ENCODE measurements at regions not wholly inside any gene's neighbourhood (a gene's known extent, or its start where the extent isn't known, plus 50 kb on each side); places are given as distances from the start of the nearest gene placed in this dataset.

DNA sequence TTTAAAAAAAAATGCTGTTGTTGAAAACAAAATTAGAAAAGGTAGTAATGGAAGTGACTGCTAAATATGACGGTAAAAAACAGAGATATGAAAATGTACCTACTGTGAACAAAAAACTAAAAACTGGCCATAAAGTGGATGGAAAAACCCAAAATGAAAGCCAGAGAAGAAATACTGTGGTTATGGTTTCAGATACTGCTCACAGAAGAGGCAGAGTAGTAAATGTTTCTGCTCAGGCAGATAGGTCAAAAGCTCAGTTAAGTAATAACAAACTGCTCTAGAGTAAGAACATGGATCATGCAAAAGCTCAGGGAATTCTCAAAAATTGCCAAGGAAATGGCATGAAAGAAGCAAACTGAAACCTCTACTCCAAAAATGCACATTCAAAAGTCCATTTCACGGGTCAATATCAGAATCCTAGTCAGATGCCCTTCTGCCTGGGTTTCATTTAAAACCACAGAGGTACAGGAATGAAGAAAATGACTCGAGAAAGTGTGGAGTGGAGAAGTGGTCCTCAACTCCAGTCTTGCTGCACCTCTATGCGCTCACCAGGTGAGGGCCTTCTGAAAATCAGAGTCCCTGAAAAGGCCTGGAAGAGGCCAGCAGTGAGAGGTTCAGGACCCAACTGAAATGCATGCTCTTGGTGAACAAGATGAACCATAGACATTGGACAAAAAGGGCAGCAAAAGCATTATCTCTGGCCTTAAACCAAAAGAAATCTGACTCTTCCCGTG, 315.0 kb upstream of the SPRY2 start:
- H3K27ac ChIP-seq (ENCODE audit: low read depth, low read length) = no peak overlapping the region
- no peaks in the 10 kb centered on the region for H3K4me1 ChIP-seq (ENCODE audit: control insufficient read depth in 3 of 3, insufficient read depth in 3 of 3, low read length in 3 of 3)
- H3K9ac ChIP-seq (ENCODE audit: low read depth in 1 of 3, low read length in 3 of 3) = no peak overlapping the region
- H3K36me3 ChIP-seq (ENCODE audit: control insufficient read depth in 3 of 3, insufficient read depth in 3 of 3, low read length in 3 of 3) = no peaks in the 10 kb centered on the region
- no peaks in the 10 kb centered on the region for H3K9me3 ChIP-seq (ENCODE audit: control insufficient read depth in 3 of 3, low read length in 3 of 3)
- H3K4me3 ChIP-seq (ENCODE audit: low read length in 3 of 3) = no peak overlapping the region
- no peaks in the 10 kb centered on the region for H3K27me3 ChIP-seq (ENCODE audit: control insufficient read depth in 3 of 3, insufficient read depth in 3 of 3, low read length in 3 of 3)

DNA sequence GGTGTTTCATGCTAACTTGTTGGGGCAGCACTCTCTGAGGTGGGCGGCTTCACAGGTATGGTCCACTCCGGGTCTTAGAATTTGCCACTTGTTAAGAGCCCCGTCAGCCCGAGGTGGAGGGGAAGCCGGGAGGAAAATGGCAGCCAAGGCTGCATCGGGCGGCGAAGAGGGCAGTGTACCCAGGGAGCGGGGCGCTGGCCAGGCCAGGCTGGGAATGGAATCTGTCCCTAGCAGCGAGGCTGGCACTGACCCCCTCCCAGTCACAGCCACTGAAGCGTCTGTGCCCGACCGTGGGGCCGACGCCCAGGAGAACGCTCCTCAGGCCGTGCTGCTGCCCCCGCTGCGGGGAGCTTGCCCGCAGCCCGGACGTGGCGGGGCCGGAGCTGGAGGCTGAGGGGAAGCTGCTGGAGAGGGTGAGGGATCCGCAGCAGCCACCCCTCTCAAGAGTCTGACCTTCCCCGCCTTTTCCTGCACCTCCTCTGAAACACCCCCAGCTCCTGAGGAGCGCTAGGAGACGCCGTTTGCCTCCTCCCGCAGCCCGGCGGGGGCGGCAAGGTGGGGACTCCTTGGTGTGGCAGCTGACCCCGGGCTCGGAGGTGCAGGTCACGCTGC, 313.8 kb upstream of the SPRY2 start:
- Histone ChIP-seq H3K9ac (ENCODE audit: low read depth in 1 of 3, low read length in 3 of 3) (no peak overlapping the region), H3K4me3 (ENCODE audit: low read length in 3 of 3) (no peak overlapping the region), H3K27ac (ENCODE audit: low read depth, low read length) (no peak overlapping the region), H3K36me3 (ENCODE audit: control insufficient read depth in 3 of 3, insufficient read depth in 3 of 3, low read length in 3 of 3) (no peaks in the 10 kb centered on the region), H3K4me1 (ENCODE audit: control insufficient read depth in 3 of 3, insufficient read depth in 3 of 3, low read length in 3 of 3) (no peaks in the 10 kb centered on the region), H3K9me3 (ENCODE audit: control insufficient read depth in 3 of 3, low read length in 3 of 3) (no peaks in the 10 kb centered on the region), H3K27me3 (ENCODE audit: control insufficient read depth in 3 of 3, insufficient read depth in 3 of 3, low read length in 3 of 3) (no peaks in the 10 kb centered on the region)

DNA sequence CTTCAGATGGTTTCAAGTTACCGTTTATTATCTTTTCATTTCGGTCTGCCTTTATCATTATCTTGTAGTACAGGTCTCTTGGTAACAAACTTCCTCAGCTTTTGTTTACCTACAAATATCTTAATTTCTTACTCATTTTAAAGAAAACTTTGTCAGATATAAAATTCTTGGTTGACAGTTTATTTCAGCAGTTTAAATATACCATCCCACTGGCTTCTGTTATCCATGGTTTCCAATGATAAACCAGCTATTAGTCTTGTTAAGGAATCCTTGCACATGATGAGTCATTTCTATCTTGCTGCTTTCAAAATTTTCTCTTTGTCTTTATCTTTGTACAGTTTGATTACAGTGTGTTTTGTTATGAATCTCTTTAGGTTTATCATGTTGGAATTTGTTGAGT, 308.3 kb upstream of the SPRY2 start:
- Histone ChIP-seq H3K4me1 (ENCODE audit: control insufficient read depth in 3 of 3, insufficient read depth in 3 of 3, low read length in 3 of 3) (no peaks in the 10 kb centered on the region), H3K27ac (ENCODE audit: low read depth, low read length) (no peak overlapping the region), H3K9me3 (ENCODE audit: control insufficient read depth in 3 of 3, low read length in 3 of 3) (no peaks in the 10 kb centered on the region), H3K36me3 (ENCODE audit: control insufficient read depth in 3 of 3, insufficient read depth in 3 of 3, low read length in 3 of 3) (no peaks in the 10 kb centered on the region), H3K9ac (ENCODE audit: low read depth in 1 of 3, low read length in 3 of 3) (no peak overlapping the region), H3K4me3 (ENCODE audit: low read length in 3 of 3) (no peak overlapping the region), H3K27me3 (ENCODE audit: control insufficient read depth in 3 of 3, insufficient read depth in 3 of 3, low read length in 3 of 3) (no peaks in the 10 kb centered on the region)

GRCh38 chr13:80642641-80643040, 301.7 kb upstream of the SPRY2 start:
- H3K4me1 ChIP-seq (ENCODE audit: control insufficient read depth in 3 of 3, insufficient read depth in 3 of 3, low read length in 3 of 3) = no peaks in the 10 kb centered on the region
- no peaks in the 10 kb centered on the region for H3K27me3 ChIP-seq (ENCODE audit: control insufficient read depth in 3 of 3, insufficient read depth in 3 of 3, low read length in 3 of 3)
- no peaks in the 10 kb centered on the region for H3K36me3 ChIP-seq (ENCODE audit: control insufficient read depth in 3 of 3, insufficient read depth in 3 of 3, low read length in 3 of 3)
- no peak overlapping the region for H3K9ac ChIP-seq (ENCODE audit: low read depth in 1 of 3, low read length in 3 of 3)
- H3K9me3 ChIP-seq (ENCODE audit: control insufficient read depth in 3 of 3, low read length in 3 of 3) = no peaks in the 10 kb centered on the region
- no peak overlapping the region for H3K27ac ChIP-seq (ENCODE audit: low read depth, low read length)
- no peak overlapping the region for H3K4me3 ChIP-seq (ENCODE audit: low read length in 3 of 3)

GRCh38 chr13:80633251-80633650, 292.3 kb upstream of the SPRY2 start:
- Histone ChIP-seq H3K9me3 (ENCODE audit: control insufficient read depth in 3 of 3, low read length in 3 of 3) (no peaks in the 10 kb centered on the region), H3K27ac (ENCODE audit: low read depth, low read length) (no peak overlapping the region), H3K9ac (ENCODE audit: low read depth in 1 of 3, low read length in 3 of 3) (no peak overlapping the region), H3K27me3 (ENCODE audit: control insufficient read depth in 3 of 3, insufficient read depth in 3 of 3, low read length in 3 of 3) (no peaks in the 10 kb centered on the region), H3K36me3 (ENCODE audit: control insufficient read depth in 3 of 3, insufficient read depth in 3 of 3, low read length in 3 of 3) (no peaks in the 10 kb centered on the region), H3K4me3 (ENCODE audit: low read length in 3 of 3) (no peak overlapping the region), H3K4me1 (ENCODE audit: control insufficient read depth in 3 of 3, insufficient read depth in 3 of 3, low read length in 3 of 3) (no peaks in the 10 kb centered on the region)

- H3K36me3 ChIP-seq (ENCODE audit: control insufficient read depth in 3 of 3, insufficient read depth in 3 of 3, low read length in 3 of 3) = no peaks in the 10 kb centered on the region
- H3K9me3 ChIP-seq (ENCODE audit: control insufficient read depth in 3 of 3, low read length in 3 of 3) = no peaks in the 10 kb centered on the region
- no peak overlapping the region for H3K27ac ChIP-seq (ENCODE audit: low read depth, low read length)
Observed at GRCh38 chr13:80630685-80631121, 289.8 kb upstream of the SPRY2 start.

GRCh38 chr13:80618781-80619180, 277.9 kb upstream of the SPRY2 start:
- Histone ChIP-seq H3K27me3 (ENCODE audit: control insufficient read depth in 3 of 3, insufficient read depth in 3 of 3, low read length in 3 of 3) (no peaks in the 10 kb centered on the region), H3K27ac (ENCODE audit: low read depth, low read length) (no peak overlapping the region), H3K9me3 (ENCODE audit: control insufficient read depth in 3 of 3, low read length in 3 of 3) (no peaks in the 10 kb centered on the region), H3K4me1 (ENCODE audit: control insufficient read depth in 3 of 3, insufficient read depth in 3 of 3, low read length in 3 of 3) (no peaks in the 10 kb centered on the region), H3K9ac (ENCODE audit: low read depth in 1 of 3, low read length in 3 of 3) (no peak overlapping the region), H3K36me3 (ENCODE audit: control insufficient read depth in 3 of 3, insufficient read depth in 3 of 3, low read length in 3 of 3) (no peaks in the 10 kb centered on the region), H3K4me3 (ENCODE audit: low read length in 3 of 3) (no peak overlapping the region)

More at GRCh38 chr13:80630685-80631121, 289.8 kb upstream of the SPRY2 start:
- Histone ChIP-seq H3K27me3 (ENCODE audit: control insufficient read depth in 3 of 3, insufficient read depth in 3 of 3, low read length in 3 of 3) (no peaks in the 10 kb centered on the region), H3K4me3 (ENCODE audit: low read length in 3 of 3) (no peak overlapping the region), H3K9ac (ENCODE audit: low read depth in 1 of 3, low read length in 3 of 3) (no peak overlapping the region), H3K4me1 (ENCODE audit: control insufficient read depth in 3 of 3, insufficient read depth in 3 of 3, low read length in 3 of 3) (no peaks in the 10 kb centered on the region)

GRCh38 chr13:80612804-80613203, 271.9 kb upstream of the SPRY2 start:
- Histone ChIP-seq H3K36me3 (ENCODE audit: control insufficient read depth in 3 of 3, insufficient read depth in 3 of 3, low read length in 3 of 3) (no peaks in the 10 kb centered on the region), H3K4me3 (ENCODE audit: low read length in 3 of 3) (no peak overlapping the region), H3K4me1 (ENCODE audit: control insufficient read depth in 3 of 3, insufficient read depth in 3 of 3, low read length in 3 of 3) (no peaks in the 10 kb centered on the region), H3K9me3 (ENCODE audit: control insufficient read depth in 3 of 3, low read length in 3 of 3) (no peaks in the 10 kb centered on the region), H3K27me3 (ENCODE audit: control insufficient read depth in 3 of 3, insufficient read depth in 3 of 3, low read length in 3 of 3) (no peaks in the 10 kb centered on the region), H3K27ac (ENCODE audit: low read depth, low read length) (no peak overlapping the region), H3K9ac (ENCODE audit: low read depth in 1 of 3, low read length in 3 of 3) (no peak overlapping the region)

GRCh38 chr13:80611310-80611709, 270.4 kb upstream of the SPRY2 start:
- no peak overlapping the region for H3K27ac ChIP-seq (ENCODE audit: low read depth, low read length)
- H3K9ac ChIP-seq (ENCODE audit: low read depth in 1 of 3, low read length in 3 of 3) = no peak overlapping the region
- no peaks in the 10 kb centered on the region for H3K4me1 ChIP-seq (ENCODE audit: control insufficient read depth in 3 of 3, insufficient read depth in 3 of 3, low read length in 3 of 3)
- H3K9me3 ChIP-seq (ENCODE audit: control insufficient read depth in 3 of 3, low read length in 3 of 3) = no peaks in the 10 kb centered on the region
- no peak overlapping the region for H3K4me3 ChIP-seq (ENCODE audit: low read length in 3 of 3)
- H3K27me3 ChIP-seq (ENCODE audit: control insufficient read depth in 3 of 3, insufficient read depth in 3 of 3, low read length in 3 of 3) = no peaks in the 10 kb centered on the region
- H3K36me3 ChIP-seq (ENCODE audit: control insufficient read depth in 3 of 3, insufficient read depth in 3 of 3, low read length in 3 of 3) = no peaks in the 10 kb centered on the region

DNA sequence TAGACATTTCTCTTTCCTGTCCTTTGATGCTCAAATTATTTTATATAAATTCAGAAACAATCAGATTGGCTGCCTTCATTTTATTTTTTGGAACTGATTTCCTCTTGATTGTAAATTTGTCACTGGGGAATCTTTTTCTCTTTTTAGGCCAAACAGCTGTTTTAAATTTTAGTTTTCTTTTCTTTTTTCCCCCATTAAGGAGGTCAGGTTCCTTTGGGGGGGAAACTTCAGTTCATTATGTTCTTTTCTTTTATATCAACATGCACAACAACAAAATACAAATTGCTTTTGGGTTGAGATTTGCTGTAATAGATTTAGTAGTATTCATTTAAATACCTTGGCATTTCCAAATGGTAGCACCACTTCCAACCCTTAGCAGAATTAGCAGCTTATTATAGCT, 264.8 kb upstream of the SPRY2 start:
- Histone ChIP-seq H3K36me3 (ENCODE audit: control insufficient read depth in 3 of 3, insufficient read depth in 3 of 3, low read length in 3 of 3) (no peaks in the 10 kb centered on the region), H3K9me3 (ENCODE audit: control insufficient read depth in 3 of 3, low read length in 3 of 3) (no peaks in the 10 kb centered on the region), H3K4me3 (ENCODE audit: low read length in 3 of 3) (no peak overlapping the region), H3K27ac (ENCODE audit: low read depth, low read length) (no peak overlapping the region), H3K4me1 (ENCODE audit: control insufficient read depth in 3 of 3, insufficient read depth in 3 of 3, low read length in 3 of 3) (no peaks in the 10 kb centered on the region), H3K9ac (ENCODE audit: low read depth in 1 of 3, low read length in 3 of 3) (no peak overlapping the region), H3K27me3 (ENCODE audit: control insufficient read depth in 3 of 3, insufficient read depth in 3 of 3, low read length in 3 of 3) (no peaks in the 10 kb centered on the region)
